Activated CD4-positive, alpha-beta T cell treated with anti-CD3 and anti-CD28 coated beads for 24 hours (primary cell): ENCODE measurements at regions not wholly inside any gene's neighbourhood (a gene's known extent, or its start where the extent isn't known, plus 50 kb on each side); places are given as distances from the start of the nearest gene placed in this dataset.
A peak's percentile ranks its signal among the peaks of the same experiment; 100 is the strongest.

Experiments used
- DNase-seq, 2 donors: peaks; one replicate each; pipeline ENCODE4 v3.0.0-alpha.2; 2020; ENCODE audit warnings: low read depth in 2 of 2

DNA sequence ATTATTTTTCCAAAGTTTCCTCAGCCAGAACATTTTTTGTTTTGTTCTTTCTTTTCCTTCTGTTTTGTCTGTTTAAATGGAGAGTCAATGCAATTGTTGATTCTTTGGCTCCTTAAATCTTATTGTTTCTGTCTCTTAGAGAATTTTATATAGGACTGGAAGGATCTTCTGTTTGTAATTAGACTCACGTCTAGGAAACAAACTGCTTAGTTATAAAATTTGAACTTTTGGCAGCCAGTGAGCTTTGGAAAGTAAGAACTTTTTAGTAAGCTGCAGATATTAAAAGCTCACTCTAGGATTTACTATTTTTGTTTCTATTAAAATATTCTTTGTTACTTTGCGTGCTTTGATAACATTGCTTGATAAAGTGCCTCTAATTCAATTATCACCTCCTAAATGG, 109.8 kb upstream of the HNRNPU start:
- no peak for DNase-seq

DNA sequence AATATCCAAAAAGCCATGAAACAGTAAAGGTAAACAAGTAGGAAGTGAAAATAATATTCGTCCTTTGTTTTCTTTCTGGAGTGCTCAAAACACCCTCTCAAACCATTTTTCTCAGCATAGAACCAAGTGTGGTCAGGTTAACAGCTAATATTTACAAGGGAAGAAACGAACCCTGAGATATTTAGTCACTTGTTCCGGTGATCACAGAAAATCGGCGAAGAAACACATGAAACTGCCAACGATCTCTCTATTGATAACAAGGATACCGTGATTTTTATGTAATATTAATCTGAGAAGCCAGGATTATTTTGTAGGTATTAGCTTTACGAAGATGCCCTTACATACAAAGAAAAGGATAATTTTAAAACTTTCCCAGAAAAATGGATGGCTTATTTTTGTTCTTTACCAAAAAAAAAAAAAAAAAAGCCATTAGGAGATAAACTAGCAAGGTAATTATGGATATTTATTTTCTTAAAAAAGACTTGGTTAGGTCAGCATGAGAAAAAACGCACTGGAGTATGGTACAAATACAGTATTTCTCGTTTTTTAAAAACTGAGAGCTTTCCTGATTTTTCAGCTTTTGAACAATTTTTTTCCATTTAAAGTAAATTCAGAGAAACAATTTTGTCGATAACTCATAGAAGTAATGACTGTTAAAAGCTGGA, 107.3 kb upstream of the HNRNPU start:
- DNase-seq: no peak

- peak; percentile 80 to 88 for DNase-seq
Observed at GRCh38 chr1:244970744-244971551, 106.6 kb upstream of the HNRNPU start.

- peak in 1 of 2 donors; percentile 48 for DNase-seq
Observed at GRCh38 chr1:244970236-244970743, 105.9 kb upstream of the HNRNPU start.

- DNase-seq: peak; percentile 20 to 40
Observed at GRCh38 chr1:244969355-244970235, 105.3 kb upstream of the HNRNPU start.

DNA sequence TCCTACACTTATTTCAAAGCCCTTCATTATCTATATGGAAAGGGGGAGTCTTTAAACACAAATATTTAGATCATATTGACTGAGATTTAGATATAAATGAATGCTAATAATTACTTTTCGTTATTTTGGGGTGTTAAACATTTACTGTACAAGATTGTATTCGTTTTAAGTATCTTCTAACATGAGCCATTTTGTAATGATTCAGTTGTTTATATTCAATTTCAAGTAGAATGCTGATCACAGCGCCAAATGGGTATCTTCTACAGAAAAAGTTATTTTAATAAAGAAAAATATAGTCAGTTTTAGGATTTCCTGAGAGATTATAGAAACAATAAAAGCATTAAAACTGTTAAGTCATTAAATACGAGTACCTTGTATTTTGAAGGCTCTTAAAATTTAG, 104.5 kb upstream of the HNRNPU start:
- no peak for DNase-seq

- DNase-seq: no peak
Observed at GRCh38 chr1:244968471-244968871, 104.1 kb upstream of the HNRNPU start.

GRCh38 chr1:244967159-244967558, 102.8 kb upstream of the HNRNPU start:
- DNase-seq: no peak

DNA sequence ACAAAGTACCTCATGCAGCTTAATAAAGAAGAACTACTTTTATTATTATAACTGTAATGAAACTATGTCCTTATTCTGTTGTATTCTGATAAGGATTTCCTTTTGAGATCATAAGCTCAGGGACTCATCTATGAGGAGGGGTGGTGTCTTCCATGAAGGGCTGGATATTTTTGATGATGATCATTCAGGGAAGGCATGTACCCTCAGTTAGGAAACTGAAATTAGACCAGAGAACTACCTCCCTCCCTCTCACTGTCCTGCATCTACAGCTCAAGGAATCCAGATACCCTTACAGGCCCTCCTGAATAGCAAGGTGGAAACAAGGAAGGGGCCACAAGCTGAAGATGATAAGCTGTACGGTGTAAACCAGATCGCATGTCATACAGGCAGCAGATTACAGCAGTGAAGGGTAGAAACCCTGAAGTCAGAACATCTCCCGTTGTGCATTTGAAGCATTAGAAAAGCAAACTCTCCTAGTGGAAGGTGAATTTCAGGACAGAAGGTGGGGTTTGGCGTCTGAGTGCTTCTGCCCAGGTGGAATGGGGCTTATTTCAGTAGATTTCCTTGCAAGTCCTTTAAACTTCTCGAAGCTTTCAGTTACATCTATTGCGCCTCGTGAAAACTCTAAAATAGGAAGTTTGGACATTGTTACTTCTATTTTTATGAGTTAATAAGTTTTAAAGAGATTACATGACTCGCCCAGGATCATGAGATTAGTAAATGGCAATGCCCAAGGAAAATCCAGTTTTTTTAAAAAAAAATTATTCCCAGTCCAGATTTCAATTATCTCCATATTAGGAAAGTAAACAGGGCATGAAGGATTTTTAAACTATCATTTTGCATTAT, 101.1 kb upstream of the HNRNPU start:
- no peak for DNase-seq

- DNase-seq: no peak
Observed at GRCh38 chr1:244964112-244964971, 100.0 kb upstream of the HNRNPU start.

DNA sequence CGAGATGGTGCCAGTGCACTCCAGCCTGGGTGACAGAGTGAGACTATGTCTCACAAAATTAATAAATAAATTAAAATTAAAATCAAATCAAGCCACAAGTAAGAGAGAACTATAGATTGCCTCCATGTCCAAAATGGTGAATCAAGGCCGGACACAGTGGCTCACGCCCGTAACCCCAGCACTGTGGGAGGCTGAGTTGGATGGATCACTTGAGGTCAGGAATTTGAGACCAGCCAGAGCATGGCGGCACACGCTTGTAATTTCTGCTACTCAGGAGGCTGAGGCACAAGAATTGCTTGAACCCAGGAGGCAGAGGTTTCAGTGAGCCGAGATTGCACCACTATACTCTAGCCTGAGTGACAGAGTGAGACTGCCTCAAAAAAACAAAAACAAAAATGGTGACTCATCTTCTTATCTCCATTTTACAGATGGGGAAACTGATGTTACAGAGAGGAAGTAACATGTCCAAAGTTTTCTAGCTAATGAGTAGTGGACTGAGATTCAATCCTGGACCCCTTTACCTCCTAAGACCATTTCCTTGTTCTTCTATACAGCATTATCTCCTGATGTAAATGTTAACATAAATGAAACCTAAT, 99.0 kb upstream of the HNRNPU start:
- DNase-seq: no peak

GRCh38 chr1:244962130-244962529, 97.8 kb upstream of the HNRNPU start:
- DNase-seq: no peak

- DNase-seq: no peak
Observed at GRCh38 chr1:244960904-244961303, 96.6 kb upstream of the HNRNPU start.

DNA sequence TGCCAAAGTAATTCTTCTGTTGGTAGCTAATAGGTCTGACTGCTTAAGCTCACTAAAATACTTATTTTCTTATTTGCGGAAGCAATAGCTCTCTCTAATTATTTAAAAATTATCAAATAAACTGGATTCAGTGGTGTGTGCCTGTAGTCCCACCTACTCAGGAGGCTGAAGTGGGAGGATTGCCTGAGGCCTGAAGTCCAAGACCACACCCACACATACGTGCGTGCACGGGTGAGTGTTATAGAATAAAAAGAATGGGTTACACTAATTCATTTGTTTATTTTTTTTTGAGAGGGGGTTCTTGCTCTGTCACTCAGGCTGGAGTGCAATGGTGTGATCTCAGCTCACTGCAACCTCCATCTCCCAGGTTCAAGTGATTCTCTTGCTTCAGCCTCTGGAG, 94.2 kb upstream of the HNRNPU start:
- no peak for DNase-seq

GRCh38 chr1:244957525-244957924, 93.2 kb upstream of the HNRNPU start:
- no peak for DNase-seq

GRCh38 chr1:244957122-244957521, 92.8 kb upstream of the HNRNPU start:
- DNase-seq: no peak

DNA sequence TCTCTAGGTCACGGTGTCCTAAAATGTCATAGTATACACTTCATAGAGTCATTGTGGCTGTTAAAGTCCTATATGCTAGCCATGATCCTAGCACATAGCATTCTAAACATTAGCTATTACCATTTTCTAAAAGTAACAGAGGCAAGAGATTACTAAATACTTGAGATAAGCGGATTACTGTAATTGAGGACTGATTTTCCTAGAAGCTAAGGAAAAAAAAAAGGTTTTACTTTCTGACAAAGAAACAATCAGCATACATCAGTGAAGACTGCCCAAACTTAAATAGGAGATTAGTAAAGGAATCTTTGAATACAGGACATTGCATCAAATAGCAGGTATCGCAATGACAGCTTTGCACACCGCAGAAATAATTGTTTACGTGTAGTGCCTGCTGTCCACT, 91.3 kb upstream of the HNRNPU start:
- DNase-seq: no peak

GRCh38 chr1:244954359-244954758, 90.0 kb upstream of the HNRNPU start:
- DNase-seq: no peak

- DNase-seq: no peak
Observed at GRCh38 chr1:244953901-244954300, 89.6 kb upstream of the HNRNPU start.

DNA sequence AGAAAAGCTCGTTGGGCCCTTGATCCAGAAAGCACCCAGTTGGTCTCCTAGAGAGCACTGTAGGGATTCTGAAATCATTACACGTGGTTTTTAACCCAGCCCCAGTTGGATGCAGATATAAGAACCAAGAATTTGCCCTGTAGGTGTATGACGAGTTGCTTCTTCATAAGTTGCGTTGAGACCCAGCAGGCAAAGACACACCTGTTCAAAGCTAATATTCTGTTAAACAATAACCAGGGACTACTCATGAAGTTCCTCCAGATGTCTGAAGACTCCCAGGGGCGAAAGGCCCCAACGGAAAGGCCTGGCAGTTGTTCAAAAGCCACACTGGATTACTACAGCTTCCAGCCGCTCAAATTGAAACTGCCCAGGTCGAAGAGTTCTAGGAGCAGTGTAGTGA, 88.6 kb upstream of the HNRNPU start:
- DNase-seq: no peak
